CD4-positive, alpha-beta T cell (primary cell): ENCODE measurements at regions not wholly inside any gene's neighbourhood (a gene's known extent, or its start where the extent isn't known, plus 50 kb on each side); places are given as distances from the start of the nearest gene placed in this dataset.

Experiments used
- ATAC-seq: fragments of 200-7000 bp; cut with Tn5 transposase; one replicate; pipeline ENCODE4 v1.10.0; 2022; ENCODE audit warnings: mild to moderate bottlenecking; ENCODE audit not compliant: poor library complexity
- CTCF ChIA-PET: fragments of 350-600 bp; sonication (Branson Sonifier 250); formaldehyde crosslinking; loops from one replicate; lab custom pipeline; 2021; ENCODE audit warnings: antibody characterized with exemption, inconsistent platforms; lab: Charles Lee
- POLR2A ChIA-PET: fragments of 350-600 bp; sonication (Branson Sonifier 250); formaldehyde crosslinking; loops from one replicate; lab custom pipeline; 2021; ENCODE audit warnings: antibody characterized with exemption, inconsistent platforms; lab: Charles Lee
- DNase-seq, 14 experiments: peaks; one replicate each; pipeline ENCODE4 v3.0.0-alpha.2; 2013 to 2020; ENCODE audit warnings: mixed read lengths in 2 of 14
- H3K27ac ChIP-seq, 2 donors: one replicate each; pipeline versions ENCODE4 v1.5.1 to v1.7.0; 2013; ENCODE audit warnings: low read length in 2 of 2, low read depth in 1 of 2, mild to moderate bottlenecking in 1 of 2
- H3K27me3 ChIP-seq, 2 experiments: 1 replicate in 1 of 2; 2 replicates in 1 of 2; pipeline versions ENCODE4 v1.6.1 to v1.7.0; 2013; ENCODE audit warnings: low read length in 2 of 2, control low read depth in 1 of 2, mild to moderate bottlenecking in 1 of 2, moderate library complexity in 1 of 2; ENCODE audit not compliant: insufficient read depth in 2 of 2, control insufficient read depth in 1 of 2
- H3K36me3 ChIP-seq: one replicate; pipeline ENCODE4 v1.6.1; 2013; ENCODE audit warnings: low read length, control low read depth; ENCODE audit not compliant: insufficient read depth
- H3K4me1 ChIP-seq: one replicate; pipeline ENCODE4 v1.6.1; 2013; ENCODE audit warnings: low read length, control low read depth; ENCODE audit not compliant: insufficient read depth
- H3K4me3 ChIP-seq: one replicate; pipeline ENCODE4 v1.5.1; 2013; ENCODE audit warnings: mild to moderate bottlenecking, low read length, moderate library complexity
- H3K9me3 ChIP-seq, 2 experiments: 1 replicate in 1 of 2; 2 replicates in 1 of 2; pipeline versions ENCODE4 v1.6.1 to v1.7.0; 2013; ENCODE audit warnings: low read length in 2 of 2, mild to moderate bottlenecking in 2 of 2, control low read depth in 1 of 2, moderate library complexity in 1 of 2; ENCODE audit not compliant: control insufficient read depth in 1 of 2, insufficient read depth in 1 of 2
- H3K27ac Mint-ChIP-seq: one replicate; pipeline ENCODE4 v1.8.0; 2020; ENCODE audit warnings: mixed read lengths
- H3K27me3 Mint-ChIP-seq: one replicate; pipeline ENCODE4 v1.8.0; 2021; ENCODE audit warnings: mixed read lengths
- H3K36me3 Mint-ChIP-seq: one replicate; pipeline ENCODE4 v1.8.0; 2021; ENCODE audit warnings: low read depth, mixed read lengths
- H3K4me1 Mint-ChIP-seq: one replicate; pipeline ENCODE4 v1.8.0; 2021; ENCODE audit warnings: low read depth, mixed read lengths
- H3K4me3 Mint-ChIP-seq: one replicate; pipeline ENCODE4 v1.8.0; 2020; ENCODE audit warnings: mild to moderate bottlenecking, mixed read lengths
- H3K9me3 Mint-ChIP-seq: one replicate; pipeline ENCODE4 v1.8.0; 2020; ENCODE audit warnings: mixed read lengths
- intact Hi-C, 2 experiments: fragments of 100-400 bp; cut with DNase I in 1 of 2; cut with micrococcal nuclease in 1 of 2; formaldehyde crosslinking; loops; one replicate each; pipeline versions ENCODE4 v1.15.1 to v1.9.0; 2023 to 2025; cut with DNase I, micrococcal nuclease
- TF ChIP-seq, protein P1 (sequence below): fragments of 200-600 bp; IDR thresholded peaks from one replicate; pipeline ENCODE4 v1.8.0; 2022; ENCODE audit warnings: antibody characterized with exemption, mild to moderate bottlenecking

- no peaks in the 10 kb centered on the region for H3K27me3 Mint-ChIP-seq
- H3K4me1 Mint-ChIP-seq, result peaks cover 39% of the 10 kb centered on the region
- no peak overlapping the region for H3K4me3 ChIP-seq
- peaks cover 34% of the 10 kb centered on the region for H3K4me1 ChIP-seq
- ATAC-seq (no peak), DNase-seq (no peak)
- no peak overlapping the region for H3K27ac Mint-ChIP-seq
- no peak overlapping the region for H3K4me3 Mint-ChIP-seq
- ChIA-PET POLR2A (interaction anchor here (1.0 kb wide), 1 partner anchor 122 kb away, joined by 5 read pairs; no protein-coding TSS in a partner anchor), CTCF (no interaction called here)
- H3K9me3 Mint-ChIP-seq, result no peaks in the 10 kb centered on the region
- intact Hi-C loops, result loop anchor here in 1 of 2 experiments (5.0 to 10.0 kb wide), 2 partner anchors 93 to 530 kb away; partner anchors contain the start of gene EIF4E3
- TF ChIP-seq, protein P1, sequence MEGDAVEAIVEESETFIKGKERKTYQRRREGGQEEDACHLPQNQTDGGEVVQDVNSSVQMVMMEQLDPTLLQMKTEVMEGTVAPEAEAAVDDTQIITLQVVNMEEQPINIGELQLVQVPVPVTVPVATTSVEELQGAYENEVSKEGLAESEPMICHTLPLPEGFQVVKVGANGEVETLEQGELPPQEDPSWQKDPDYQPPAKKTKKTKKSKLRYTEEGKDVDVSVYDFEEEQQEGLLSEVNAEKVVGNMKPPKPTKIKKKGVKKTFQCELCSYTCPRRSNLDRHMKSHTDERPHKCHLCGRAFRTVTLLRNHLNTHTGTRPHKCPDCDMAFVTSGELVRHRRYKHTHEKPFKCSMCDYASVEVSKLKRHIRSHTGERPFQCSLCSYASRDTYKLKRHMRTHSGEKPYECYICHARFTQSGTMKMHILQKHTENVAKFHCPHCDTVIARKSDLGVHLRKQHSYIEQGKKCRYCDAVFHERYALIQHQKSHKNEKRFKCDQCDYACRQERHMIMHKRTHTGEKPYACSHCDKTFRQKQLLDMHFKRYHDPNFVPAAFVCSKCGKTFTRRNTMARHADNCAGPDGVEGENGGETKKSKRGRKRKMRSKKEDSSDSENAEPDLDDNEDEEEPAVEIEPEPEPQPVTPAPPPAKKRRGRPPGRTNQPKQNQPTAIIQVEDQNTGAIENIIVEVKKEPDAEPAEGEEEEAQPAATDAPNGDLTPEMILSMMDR, result no peak
- H3K36me3 ChIP-seq, result no peaks in the 10 kb centered on the region
- H3K9me3 ChIP-seq, result no peaks in the 10 kb centered on the region
- H3K27me3 ChIP-seq, result no peaks in the 10 kb centered on the region
- no peak overlapping the region for H3K27ac ChIP-seq
- no peaks in the 10 kb centered on the region for H3K36me3 Mint-ChIP-seq
Observed at GRCh38 chr3:72254483-72254882, 469.5 kb upstream of the PROK2 start.

DNA sequence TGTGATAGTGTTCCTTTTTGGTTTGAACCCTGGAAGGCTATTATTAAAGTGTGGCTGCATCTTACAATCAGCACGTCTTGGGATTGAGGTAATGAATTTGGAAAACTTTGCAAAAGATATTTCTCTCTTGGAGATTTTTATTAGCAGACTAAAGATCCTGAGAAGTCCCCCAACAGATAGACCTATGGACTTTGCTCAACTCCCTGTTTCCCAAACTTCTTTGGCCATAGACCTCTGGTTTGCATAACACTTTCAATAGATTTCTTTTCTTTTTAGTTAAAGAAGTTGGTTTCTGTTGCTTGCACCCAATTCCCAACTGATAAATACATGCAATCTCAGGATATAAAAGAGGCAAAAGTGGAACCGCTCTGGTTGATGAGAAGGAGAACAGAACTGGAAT is 465.8 kb upstream of the PROK2 start:
- H3K4me3 Mint-ChIP-seq, result no peak overlapping the region
- CTCF ChIA-PET, result no interaction called here
- intact Hi-C loops, result loop anchor here in 1 of 2 experiments (5.0 to 10.0 kb wide), 2 partner anchors 97 to 526 kb away; partner anchors contain the start of gene EIF4E3
- no peak overlapping the region for H3K4me3 ChIP-seq
- H3K9me3 Mint-ChIP-seq, result no peaks in the 10 kb centered on the region
- no peaks in the 10 kb centered on the region for H3K9me3 ChIP-seq
- H3K4me1 Mint-ChIP-seq, result peaks cover 2% of the 10 kb centered on the region
- ATAC-seq (no peak), DNase-seq (no peak)
- H3K27ac Mint-ChIP-seq, result no peak overlapping the region
- no peaks in the 10 kb centered on the region for H3K36me3 Mint-ChIP-seq
- H3K36me3 ChIP-seq, result no peaks in the 10 kb centered on the region
- POLR2A ChIA-PET, result no interaction called here
- no peaks in the 10 kb centered on the region for H3K27me3 ChIP-seq
- H3K27ac ChIP-seq, result no peak overlapping the region
- TF ChIP-seq, protein P1, result no peak
- H3K4me1 ChIP-seq, result peaks cover 2% of the 10 kb centered on the region
- H3K27me3 Mint-ChIP-seq, result no peaks in the 10 kb centered on the region

DNA sequence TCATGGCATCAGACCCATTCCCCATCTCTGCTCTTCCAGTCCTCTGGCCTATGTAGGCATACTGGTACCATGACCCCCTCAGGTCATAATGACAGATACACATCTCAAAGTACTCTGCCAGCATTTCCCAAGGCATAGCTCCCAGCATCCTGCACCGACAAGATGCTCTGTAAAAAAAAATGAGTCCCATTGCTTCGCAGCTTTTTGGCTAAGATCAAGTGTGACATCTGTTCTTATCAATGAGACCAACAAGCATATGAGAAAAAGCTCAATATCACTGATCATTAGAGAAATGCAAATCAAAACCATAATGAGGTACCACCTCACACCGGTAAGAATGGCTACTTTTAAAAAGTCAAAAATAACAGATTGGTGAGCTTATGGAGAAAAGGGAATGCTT is 463.9 kb upstream of the PROK2 start:
- no peaks in the 10 kb centered on the region for H3K9me3 Mint-ChIP-seq
- Histone ChIP-seq H3K9me3 (no peaks in the 10 kb centered on the region), H3K4me1 (no peaks in the 10 kb centered on the region), H3K27me3 (no peaks in the 10 kb centered on the region), H3K4me3 (no peak overlapping the region), H3K36me3 (no peaks in the 10 kb centered on the region), H3K27ac (no peak overlapping the region)
- H3K4me1 Mint-ChIP-seq, result no peaks in the 10 kb centered on the region
- H3K27me3 Mint-ChIP-seq, result no peaks in the 10 kb centered on the region
- H3K27ac Mint-ChIP-seq, result no peak overlapping the region
- intact Hi-C loops, result no loop called here
- ChIA-PET CTCF (no interaction called here), POLR2A (no interaction called here)
- H3K36me3 Mint-ChIP-seq, result no peaks in the 10 kb centered on the region
- TF ChIP-seq, protein P1, result no peak
- H3K4me3 Mint-ChIP-seq, result no peak overlapping the region
- ATAC-seq, result no peak
- DNase-seq, result no peak
